ENCODE measurements at regions not wholly inside any gene's neighbourhood (a gene's known extent, or its start where the extent isn't known, plus 50 kb on each side); places are given as distances from the start of the nearest gene placed in this dataset.

DNA sequence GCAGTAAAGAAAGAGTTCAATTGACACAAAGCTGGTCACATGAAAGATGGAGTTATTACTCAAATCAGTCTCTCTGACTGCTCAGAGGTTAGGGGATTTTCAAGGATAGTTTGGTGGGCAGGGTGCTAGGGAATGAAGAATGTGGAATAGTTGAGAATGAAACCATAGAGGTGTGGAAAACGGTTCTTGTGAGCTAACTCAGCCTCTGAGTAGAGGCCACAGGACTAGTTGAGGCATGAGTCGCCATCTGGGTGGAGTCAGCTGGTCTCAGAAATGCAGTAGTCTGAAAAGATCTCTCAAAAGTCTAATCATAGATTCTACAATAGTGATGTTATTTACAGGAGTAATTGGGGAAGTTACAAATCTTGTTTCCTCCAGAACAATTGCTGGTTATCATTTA, 178.9 kb upstream of the SPEF2 start:
- no peak overlapping the region for H3K27ac Mint-ChIP-seq

GRCh38 chr5:35438288-35438687, 179.4 kb upstream of the SPEF2 start:
- Mint-ChIP-seq H3K36me3 (no peaks in the 10 kb centered on the region), H3K27me3 (ENCODE audit: low read depth in 3 of 3) (peaks cover 1 to 12% (median 2%) of the 10 kb centered on the region in 3 donors), H3K9me3 (peaks cover 1 to 10% (median 3%) of the 10 kb centered on the region in 6 donors), H3K4me1 (no peaks in the 10 kb centered on the region), H3K27ac (no peak overlapping the region), H3K4me3 (no peak overlapping the region)
- no peak for DNase-seq

More for the DNA sequence above, 178.9 kb upstream of the SPEF2 start:
- no peak for DNase-seq
- peaks cover 1 to 10% (median 3%) of the 10 kb centered on the region in 6 donors for H3K9me3 Mint-ChIP-seq
- H3K36me3 Mint-ChIP-seq, result no peaks in the 10 kb centered on the region
- H3K4me1 Mint-ChIP-seq, result no peaks in the 10 kb centered on the region
- peaks cover 0 to 12% (median 1%) of the 10 kb centered on the region in 3 donors for H3K27me3 Mint-ChIP-seq (ENCODE audit: low read depth in 3 of 3)
- H3K4me3 Mint-ChIP-seq, result no peak overlapping the region

- H3K27me3 Mint-ChIP-seq (ENCODE audit: low read depth in 3 of 3), result peaks cover 1 to 12% (median 2%) of the 10 kb centered on the region in 3 donors
- H3K36me3 Mint-ChIP-seq, result no peaks in the 10 kb centered on the region
- H3K4me3 Mint-ChIP-seq, result no peak overlapping the region
- H3K27ac Mint-ChIP-seq, result no peak overlapping the region
- H3K9me3 Mint-ChIP-seq, result peaks cover 1 to 10% (median 3%) of the 10 kb centered on the region in 6 donors
- no peak for DNase-seq
- H3K4me1 Mint-ChIP-seq, result no peaks in the 10 kb centered on the region
These were observed 181.1 kb upstream of the SPEF2 start for GRCh38 chr5:35436400-35437057.

DNA sequence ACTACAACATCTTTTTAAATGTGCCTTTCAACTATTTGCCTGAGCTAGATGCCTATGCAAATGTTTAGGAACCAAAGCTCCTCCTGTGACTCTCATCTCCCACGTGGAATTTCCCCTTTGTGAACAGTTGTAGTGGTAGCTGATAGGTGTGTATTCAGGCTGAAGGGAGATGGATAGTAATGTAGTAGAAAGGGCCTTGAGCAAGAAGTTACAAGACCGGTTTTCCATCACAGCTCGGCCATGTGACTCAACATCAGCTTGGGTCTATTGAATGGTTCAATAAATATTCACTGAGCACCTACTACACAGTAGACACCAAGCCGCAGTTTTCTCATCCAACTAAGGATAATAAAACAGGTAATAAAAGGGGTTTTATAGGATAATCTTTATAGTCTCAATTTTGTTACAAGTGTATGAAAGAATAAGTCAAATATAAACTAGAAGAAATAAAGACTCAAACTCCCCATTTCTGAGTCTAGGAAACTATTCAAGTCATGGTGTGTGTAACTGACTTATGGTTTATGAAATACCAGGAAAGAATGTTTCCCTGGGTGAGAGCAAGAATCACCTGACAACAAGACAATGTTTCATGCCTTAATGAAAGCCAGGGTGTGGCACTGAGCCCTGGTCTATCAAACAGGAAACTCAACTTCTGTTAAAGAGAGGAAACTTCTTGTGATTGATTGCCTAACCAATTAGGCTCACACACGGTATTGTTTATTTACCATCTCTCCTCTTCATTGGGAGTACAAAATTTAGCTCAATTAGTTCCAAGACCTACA, 187.1 kb upstream of the SPEF2 start:
- Mint-ChIP-seq H3K36me3 (no peaks in the 10 kb centered on the region), H3K27me3 (ENCODE audit: low read depth in 3 of 3) (peaks cover 0 to 2% (median under 1%) of the 10 kb centered on the region in 3 donors), H3K9me3 (peaks cover 0 to 2% (median 0%) of the 10 kb centered on the region in 6 donors), H3K4me1 (no peaks in the 10 kb centered on the region), H3K27ac (no peak overlapping the region), H3K4me3 (no peak overlapping the region)
- DNase-seq, result no peak

DNA sequence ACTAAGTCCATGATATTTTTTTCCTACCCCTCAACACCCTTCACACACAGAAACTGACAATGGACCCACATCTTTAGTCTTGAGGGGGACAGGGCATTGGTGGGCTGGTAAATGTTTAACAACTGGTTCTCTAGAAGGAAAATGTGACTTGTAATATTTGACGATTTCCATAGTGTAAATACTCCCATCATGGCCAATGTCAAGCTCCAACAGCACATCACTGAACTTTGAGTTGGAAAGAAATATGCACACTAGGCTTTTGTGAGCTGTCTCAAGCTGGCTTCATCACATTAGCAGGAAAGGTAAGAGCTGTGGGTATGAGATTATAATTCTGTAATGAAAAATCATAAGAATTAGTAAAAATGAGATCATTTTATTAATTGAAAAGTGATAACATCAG, 189.9 kb upstream of the PRLR start:
- Mint-ChIP-seq H3K36me3 (no peaks in the 10 kb centered on the region), H3K27me3 (ENCODE audit: low read depth in 3 of 3) (peaks cover 0 to 8% (median 0%) of the 10 kb centered on the region in 3 donors), H3K9me3 (peaks cover 0 to 4% (median under 1%) of the 10 kb centered on the region in 6 donors), H3K4me1 (no peaks in the 10 kb centered on the region), H3K4me3 (no peak overlapping the region), H3K27ac (no peak overlapping the region)
- DNase-seq, result no peak

- Mint-ChIP-seq H3K27me3 (ENCODE audit: low read depth in 3 of 3) (peaks cover 0 to 4% (median 2%) of the 10 kb centered on the region in 3 donors), H3K9me3 (peaks cover 0 to 4% (median under 1%) of the 10 kb centered on the region in 6 donors), H3K27ac (no peak overlapping the region), H3K36me3 (no peaks in the 10 kb centered on the region), H3K4me1 (no peaks in the 10 kb centered on the region), H3K4me3 (no peak overlapping the region)
- no peak for DNase-seq
These were observed 186.8 kb upstream of the PRLR start for GRCh38 chr5:35417040-35417439.

DNA sequence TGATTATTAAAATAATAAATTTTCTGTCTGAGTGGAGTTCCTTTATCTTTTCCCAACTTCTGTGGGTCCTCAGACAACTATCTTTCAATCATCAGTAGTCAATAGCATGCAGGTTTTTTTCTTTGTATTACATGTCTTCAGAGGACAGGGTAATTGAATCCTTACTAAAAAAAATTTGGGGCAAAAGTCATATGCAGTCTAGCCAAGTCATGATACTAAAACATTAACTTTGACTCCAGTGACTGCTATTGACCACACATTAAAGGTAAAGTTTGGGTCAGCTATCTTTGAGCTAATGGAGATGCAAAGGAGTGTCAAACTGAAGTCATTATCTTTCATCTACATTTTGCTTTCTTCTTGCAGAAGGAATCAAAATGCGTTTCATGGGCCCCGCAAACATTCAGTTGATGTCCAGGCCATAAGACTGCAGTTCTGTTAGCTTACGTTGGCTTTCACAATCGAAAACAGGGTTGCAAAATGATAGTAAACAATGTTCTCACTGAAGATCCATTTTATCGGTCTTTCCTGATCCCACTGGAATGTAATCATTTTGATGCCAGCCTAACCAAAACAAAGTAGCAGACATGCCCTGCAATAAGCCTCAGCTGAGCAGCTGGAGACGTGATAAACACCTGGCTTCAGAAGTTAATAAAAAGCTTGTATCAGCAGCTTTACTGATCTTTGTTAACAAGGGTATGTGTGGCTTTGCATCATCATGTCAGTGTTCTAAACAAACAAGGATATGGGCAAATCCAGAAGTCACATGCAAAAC, 186.1 kb upstream of the PRLR start:
- Mint-ChIP-seq H3K36me3 (no peaks in the 10 kb centered on the region), H3K9me3 (peaks cover 0 to 6% (median 2%) of the 10 kb centered on the region in 6 donors), H3K27ac (no peak overlapping the region), H3K4me1 (no peaks in the 10 kb centered on the region), H3K4me3 (no peak overlapping the region), H3K27me3 (ENCODE audit: low read depth in 3 of 3) (peaks cover 0 to 2% (median 2%) of the 10 kb centered on the region in 3 donors)
- no peak for DNase-seq

GRCh38 chr5:35415309-35415708, 185.0 kb upstream of the PRLR start:
- Mint-ChIP-seq H3K36me3 (no peaks in the 10 kb centered on the region), H3K27me3 (ENCODE audit: low read depth in 3 of 3) (peaks cover 0 to 2% (median 2%) of the 10 kb centered on the region in 3 donors), H3K4me1 (no peaks in the 10 kb centered on the region), H3K9me3 (peaks cover 0 to 6% (median 2%) of the 10 kb centered on the region in 6 donors), H3K4me3 (no peak overlapping the region), H3K27ac (no peak overlapping the region)
- DNase-seq, result no peak

DNA sequence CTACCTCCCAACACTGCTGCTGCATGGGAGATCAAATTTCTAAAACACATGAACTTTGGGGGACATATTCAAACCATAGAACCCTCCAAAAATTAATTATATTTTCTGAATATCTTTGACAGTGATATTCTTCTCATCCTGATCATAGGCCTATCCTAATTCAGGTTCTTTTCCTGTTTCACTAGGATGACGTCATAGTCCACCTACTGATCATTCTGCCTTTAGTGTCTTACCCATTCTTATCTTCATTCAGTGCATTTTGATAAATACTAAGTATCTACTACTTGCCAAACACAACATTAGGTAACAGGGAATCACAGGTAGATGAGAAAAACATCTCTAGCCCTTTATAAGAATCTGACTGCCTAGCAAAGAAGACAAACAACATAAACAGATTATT, 179.1 kb upstream of the PRLR start:
- Mint-ChIP-seq H3K4me3 (no peak overlapping the region), H3K36me3 (no peaks in the 10 kb centered on the region), H3K27me3 (ENCODE audit: low read depth in 3 of 3) (peaks cover 0 to 4% (median 0%) of the 10 kb centered on the region in 3 donors), H3K4me1 (no peaks in the 10 kb centered on the region), H3K27ac (no peak overlapping the region), H3K9me3 (peaks cover 0 to 6% (median 2%) of the 10 kb centered on the region in 6 donors)
- DNase-seq, result no peak

DNA sequence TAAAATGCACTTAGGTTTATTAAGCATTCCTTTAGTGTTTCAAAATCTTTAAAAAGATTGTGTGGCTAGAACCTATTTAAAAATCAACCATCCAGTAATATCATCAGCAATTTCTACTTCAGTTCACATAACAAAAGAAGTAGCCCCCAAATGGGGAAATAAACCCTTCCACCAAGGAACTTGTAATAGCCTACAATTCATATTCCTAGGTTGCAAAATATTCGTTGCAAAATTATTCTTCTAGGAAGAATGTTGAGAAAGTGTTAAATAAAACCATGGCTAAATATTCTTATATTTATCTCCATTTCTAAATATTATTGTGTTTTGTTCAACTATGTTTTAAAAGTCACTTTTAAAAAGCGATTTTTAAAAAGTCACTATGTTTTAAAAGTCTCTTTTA, 177.9 kb upstream of the PRLR start:
- H3K27ac Mint-ChIP-seq, result no peak overlapping the region
- DNase-seq, result no peak
- H3K4me1 Mint-ChIP-seq, result no peaks in the 10 kb centered on the region
- no peak overlapping the region for H3K4me3 Mint-ChIP-seq
- H3K36me3 Mint-ChIP-seq, result peaks cover 0 to 4% (median 0%) of the 10 kb centered on the region in 3 donors
- peaks cover 0 to 4% (median 0%) of the 10 kb centered on the region in 3 donors for H3K27me3 Mint-ChIP-seq (ENCODE audit: low read depth in 3 of 3)
- H3K9me3 Mint-ChIP-seq, result peaks cover 0 to 5% (median 3%) of the 10 kb centered on the region in 6 donors

- peaks cover 0 to 4% (median 0%) of the 10 kb centered on the region in 3 donors for H3K27me3 Mint-ChIP-seq (ENCODE audit: low read depth in 3 of 3)
- no peaks in the 10 kb centered on the region for H3K4me1 Mint-ChIP-seq
- peaks cover 0 to 4% (median 0%) of the 10 kb centered on the region in 3 donors for H3K36me3 Mint-ChIP-seq
- H3K27ac Mint-ChIP-seq, result no peak overlapping the region
- no peak for DNase-seq
- no peak overlapping the region for H3K4me3 Mint-ChIP-seq
- H3K9me3 Mint-ChIP-seq, result peaks cover 0 to 5% (median 3%) of the 10 kb centered on the region in 6 donors
These were observed 177.4 kb upstream of the PRLR start for GRCh38 chr5:35407697-35408096.

DNA sequence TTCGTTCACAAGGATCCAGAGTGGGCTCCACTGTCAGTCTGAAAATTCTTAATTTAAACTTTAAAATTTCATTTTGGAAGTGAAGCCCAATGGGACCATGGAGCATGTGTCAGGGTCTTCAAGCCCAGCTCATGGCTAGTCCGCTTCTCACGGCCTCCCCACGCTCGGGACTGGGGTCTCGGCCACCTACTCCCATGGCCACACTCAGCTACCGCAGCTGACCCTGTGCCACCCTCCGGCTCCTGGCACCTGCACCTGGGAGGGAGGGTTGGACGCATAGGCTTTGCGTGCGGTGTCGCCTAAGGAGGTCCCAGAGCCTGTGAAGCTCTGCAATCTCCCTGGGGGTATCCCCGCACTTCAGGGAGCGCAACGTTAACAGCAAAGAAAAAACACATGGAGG, 175.7 kb upstream of the PRLR start:
- Mint-ChIP-seq H3K36me3 (peaks cover 0 to 4% (median 0%) of the 10 kb centered on the region in 3 donors), H3K4me1 (no peaks in the 10 kb centered on the region), H3K27ac (no peak overlapping the region), H3K4me3 (no peak overlapping the region), H3K9me3 (peaks cover 0 to 5% (median 0%) of the 10 kb centered on the region in 6 donors), H3K27me3 (ENCODE audit: low read depth in 3 of 3) (peaks cover 0 to 4% (median 0%) of the 10 kb centered on the region in 3 donors)
- DNase-seq, result no peak

- peaks cover 0 to 5% (median 0%) of the 10 kb centered on the region in 6 donors for H3K9me3 Mint-ChIP-seq
- no peak for DNase-seq
- no peak overlapping the region for H3K4me3 Mint-ChIP-seq
- peaks cover 0 to 4% (median 0%) of the 10 kb centered on the region in 3 donors for H3K27me3 Mint-ChIP-seq (ENCODE audit: low read depth in 3 of 3)
- no peak overlapping the region for H3K27ac Mint-ChIP-seq
- peaks cover 0 to 4% (median 0%) of the 10 kb centered on the region in 3 donors for H3K36me3 Mint-ChIP-seq
- H3K4me1 Mint-ChIP-seq, result no peaks in the 10 kb centered on the region
These were observed 174.4 kb upstream of the PRLR start for GRCh38 chr5:35404701-35405100.

Data from immature natural killer cell (primary cell).